ENCODE measurements at regions not wholly inside any gene's neighbourhood (a gene's known extent, or its start where the extent isn't known, plus 50 kb on each side); places are given as distances from the start of the nearest gene placed in this dataset.

- no peaks in the 10 kb centered on the region for H3F3A ChIP-seq (ENCODE audit: control insufficient read depth, insufficient read depth)
- H3K4me2 ChIP-seq (ENCODE audit: low read length), result no peak overlapping the region
- no peaks in the 10 kb centered on the region for H4K20me1 ChIP-seq (ENCODE audit: control insufficient read depth, insufficient read depth, low read depth, low read length)
- TF ChIP-seq EZH2phosphoT487 (IDR thresholded peaks at IDR 0.05; ENCODE audit: borderline replicate concordance, low read length) (no peak), CTCF (IDR thresholded peaks at IDR 0.05; ENCODE audit: low read depth, low read length, poor library complexity, severe bottlenecking) (no peak)
- no peak overlapping the region for H3K4me3 ChIP-seq (ENCODE audit: low read length)
- H3K27ac ChIP-seq (ENCODE audit: low read depth, low read length), result no peak overlapping the region
- no peaks in the 10 kb centered on the region for H3K79me2 ChIP-seq (ENCODE audit: control insufficient read depth, low read length)
- no peaks in the 10 kb centered on the region for H3K4me1 ChIP-seq (ENCODE audit: control insufficient read depth, low read length)
- no peaks in the 10 kb centered on the region for H3K9me3 ChIP-seq (ENCODE audit: control insufficient read depth, insufficient read depth, low read length)
- H3K36me3 ChIP-seq (ENCODE audit: control insufficient read depth, low read length), result no peaks in the 10 kb centered on the region
- H3K27me3 ChIP-seq (ENCODE audit: control insufficient read depth, low read length), result no peaks in the 10 kb centered on the region
- H3K9me2 ChIP-seq (replicated peaks; ENCODE audit: control insufficient read depth, low read length), result no peaks in the 10 kb centered on the region
These were observed 102.4 kb downstream of the ARRDC4 start for GRCh38 chr15:98062869-98063268.

GRCh38 chr15:98063315-98063714, 102.8 kb downstream of the ARRDC4 start:
- H3F3A ChIP-seq (ENCODE audit: control insufficient read depth, insufficient read depth), result no peaks in the 10 kb centered on the region
- no peaks in the 10 kb centered on the region for H3K36me3 ChIP-seq (ENCODE audit: control insufficient read depth, low read length)
- no peak overlapping the region for H3K4me3 ChIP-seq (ENCODE audit: low read length)
- no peaks in the 10 kb centered on the region for H3K9me3 ChIP-seq (ENCODE audit: control insufficient read depth, insufficient read depth, low read length)
- H3K27me3 ChIP-seq (ENCODE audit: control insufficient read depth, low read length), result no peaks in the 10 kb centered on the region
- H3K9me2 ChIP-seq (replicated peaks; ENCODE audit: control insufficient read depth, low read length), result no peaks in the 10 kb centered on the region
- H3K79me2 ChIP-seq (ENCODE audit: control insufficient read depth, low read length), result no peaks in the 10 kb centered on the region
- no peaks in the 10 kb centered on the region for H3K4me1 ChIP-seq (ENCODE audit: control insufficient read depth, low read length)
- H4K20me1 ChIP-seq (ENCODE audit: control insufficient read depth, insufficient read depth, low read depth, low read length), result no peaks in the 10 kb centered on the region
- TF ChIP-seq CTCF (IDR thresholded peaks at IDR 0.05; ENCODE audit: low read depth, low read length, poor library complexity, severe bottlenecking) (no peak), EZH2phosphoT487 (IDR thresholded peaks at IDR 0.05; ENCODE audit: borderline replicate concordance, low read length) (no peak)
- H3K27ac ChIP-seq (ENCODE audit: low read depth, low read length), result no peak overlapping the region
- H3K4me2 ChIP-seq (ENCODE audit: low read length), result no peak overlapping the region

GRCh38 chr15:98063871-98064270, 103.4 kb downstream of the ARRDC4 start:
- no peaks in the 10 kb centered on the region for H3K79me2 ChIP-seq (ENCODE audit: control insufficient read depth, low read length)
- H3K4me3 ChIP-seq (ENCODE audit: low read length), result no peak overlapping the region
- no peaks in the 10 kb centered on the region for H3K9me2 ChIP-seq (replicated peaks; ENCODE audit: control insufficient read depth, low read length)
- H3K27me3 ChIP-seq (ENCODE audit: control insufficient read depth, low read length), result no peaks in the 10 kb centered on the region
- H3K9me3 ChIP-seq (ENCODE audit: control insufficient read depth, insufficient read depth, low read length), result no peaks in the 10 kb centered on the region
- H3K4me2 ChIP-seq (ENCODE audit: low read length), result no peak overlapping the region
- H3K36me3 ChIP-seq (ENCODE audit: control insufficient read depth, low read length), result no peaks in the 10 kb centered on the region
- H3K27ac ChIP-seq (ENCODE audit: low read depth, low read length), result no peak overlapping the region
- TF ChIP-seq EZH2phosphoT487 (IDR thresholded peaks at IDR 0.05; ENCODE audit: borderline replicate concordance, low read length) (no peak), CTCF (IDR thresholded peaks at IDR 0.05; ENCODE audit: low read depth, low read length, poor library complexity, severe bottlenecking) (no peak)
- no peaks in the 10 kb centered on the region for H4K20me1 ChIP-seq (ENCODE audit: control insufficient read depth, insufficient read depth, low read depth, low read length)
- H3F3A ChIP-seq (ENCODE audit: control insufficient read depth, insufficient read depth), result no peaks in the 10 kb centered on the region
- H3K4me1 ChIP-seq (ENCODE audit: control insufficient read depth, low read length), result no peaks in the 10 kb centered on the region

GRCh38 chr15:98067339-98067738, 106.8 kb downstream of the ARRDC4 start:
- Histone ChIP-seq H3K9me2 (replicated peaks; ENCODE audit: control insufficient read depth, low read length) (no peaks in the 10 kb centered on the region), H3K9me3 (ENCODE audit: control insufficient read depth, insufficient read depth, low read length) (no peaks in the 10 kb centered on the region), H4K20me1 (ENCODE audit: control insufficient read depth, insufficient read depth, low read depth, low read length) (no peaks in the 10 kb centered on the region), H3K4me2 (ENCODE audit: low read length) (no peak overlapping the region), H3K4me1 (ENCODE audit: control insufficient read depth, low read length) (no peaks in the 10 kb centered on the region), H3K79me2 (ENCODE audit: control insufficient read depth, low read length) (no peaks in the 10 kb centered on the region), H3K27ac (ENCODE audit: low read depth, low read length) (no peak overlapping the region), H3K4me3 (ENCODE audit: low read length) (no peak overlapping the region), H3F3A (ENCODE audit: control insufficient read depth, insufficient read depth) (no peaks in the 10 kb centered on the region), H3K36me3 (ENCODE audit: control insufficient read depth, low read length) (no peaks in the 10 kb centered on the region), H3K27me3 (ENCODE audit: control insufficient read depth, low read length) (no peaks in the 10 kb centered on the region)
- TF ChIP-seq EZH2phosphoT487 (IDR thresholded peaks at IDR 0.05; ENCODE audit: borderline replicate concordance, low read length) (no peak), CTCF (IDR thresholded peaks at IDR 0.05; ENCODE audit: low read depth, low read length, poor library complexity, severe bottlenecking) (no peak)

Measured in DOHH2 (cell line).